ENCODE measurements at regions not wholly inside any gene's neighbourhood (a gene's known extent, or its start where the extent isn't known, plus 50 kb on each side); places are given as distances from the start of the nearest gene placed in this dataset.

DNA sequence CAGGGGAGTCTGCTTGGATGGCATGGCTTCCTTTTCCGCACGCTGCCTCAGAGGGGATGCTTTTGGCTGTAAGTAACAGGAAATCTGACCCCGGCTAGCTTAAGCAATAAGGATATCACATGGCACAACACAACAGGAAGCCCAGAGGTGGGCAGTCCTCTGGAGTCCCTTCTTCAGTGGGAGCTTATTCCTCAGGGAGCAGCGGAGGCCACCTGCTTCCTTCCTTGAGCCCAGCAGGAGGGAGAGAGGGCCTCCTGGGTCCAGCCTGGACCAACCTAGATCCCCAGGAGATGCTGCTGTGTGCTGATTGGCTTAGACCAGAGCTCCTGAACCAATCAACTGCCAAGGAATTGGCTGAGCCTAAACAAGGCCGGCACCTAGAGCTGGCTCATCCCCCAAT lies 66.3 kb downstream of the C9orf50 start:
- TF ChIP-seq GATA3 (IDR thresholded peaks at IDR 0.05; ENCODE audit: low read depth, low read length) (no peak), GATA2 (IDR thresholded peaks at IDR 0.05; ENCODE audit: low read depth, low read length) (no peak)

All from SH-SY5Y (cell line).